ENCODE measurements at regions not wholly inside any gene's neighbourhood (a gene's known extent, or its start where the extent isn't known, plus 50 kb on each side); places are given as distances from the start of the nearest gene placed in this dataset.

GRCh38 chr7:13159467-13160184 lies 472.2 kb downstream of the ARL4A start (continued):
- TF ChIP-seq, protein P1, sequence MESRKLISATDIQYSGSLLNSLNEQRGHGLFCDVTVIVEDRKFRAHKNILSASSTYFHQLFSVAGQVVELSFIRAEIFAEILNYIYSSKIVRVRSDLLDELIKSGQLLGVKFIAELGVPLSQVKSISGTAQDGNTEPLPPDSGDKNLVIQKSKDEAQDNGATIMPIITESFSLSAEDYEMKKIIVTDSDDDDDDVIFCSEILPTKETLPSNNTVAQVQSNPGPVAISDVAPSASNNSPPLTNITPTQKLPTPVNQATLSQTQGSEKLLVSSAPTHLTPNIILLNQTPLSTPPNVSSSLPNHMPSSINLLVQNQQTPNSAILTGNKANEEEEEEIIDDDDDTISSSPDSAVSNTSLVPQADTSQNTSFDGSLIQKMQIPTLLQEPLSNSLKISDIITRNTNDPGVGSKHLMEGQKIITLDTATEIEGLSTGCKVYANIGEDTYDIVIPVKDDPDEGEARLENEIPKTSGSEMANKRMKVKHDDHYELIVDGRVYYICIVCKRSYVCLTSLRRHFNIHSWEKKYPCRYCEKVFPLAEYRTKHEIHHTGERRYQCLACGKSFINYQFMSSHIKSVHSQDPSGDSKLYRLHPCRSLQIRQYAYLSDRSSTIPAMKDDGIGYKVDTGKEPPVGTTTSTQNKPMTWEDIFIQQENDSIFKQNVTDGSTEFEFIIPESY (IDR thresholded peaks at IDR 0.05) = no peak

DNA sequence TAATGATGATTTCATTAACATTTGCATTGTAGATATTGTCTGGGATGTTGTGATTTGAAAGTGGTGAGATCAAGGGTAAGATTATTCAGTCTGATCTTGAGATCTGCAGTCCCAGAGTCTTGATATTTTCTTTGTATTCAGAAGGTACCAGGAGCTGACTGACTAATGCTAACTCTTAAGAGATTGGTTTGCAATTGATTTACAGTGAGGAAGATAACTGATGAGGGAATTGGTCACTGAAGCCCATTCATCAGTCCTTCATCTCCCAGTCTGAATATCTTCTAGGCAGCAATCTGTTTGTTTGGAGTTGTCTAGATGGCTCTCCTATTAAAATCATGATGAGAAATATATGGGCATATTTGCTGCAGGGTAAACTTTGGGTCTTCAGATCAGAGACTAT lies 473.7 kb downstream of the ARL4A start:
- H3K27ac ChIP-seq (ENCODE audit: low read depth in 1 of 2, low read length in 2 of 2) = no peak overlapping the region
- TF ChIP-seq SP1 (IDR thresholded peaks at IDR 0.05) (no peak), EGR1 (IDR thresholded peaks at IDR 0.05; ENCODE audit: low read depth in 2 of 2) (no peak), FOXA2 (IDR thresholded peaks at IDR 0.05) (no peak), GABPA (IDR thresholded peaks at IDR 0.05 in 1 of 2, conservative IDR thresholded peaks at IDR 0.05 in 1 of 2) (no peak), RXRA (IDR thresholded peaks at IDR 0.05) (no peak), FOXA1 (IDR thresholded peaks at IDR 0.05) (no peak), NR2F2 (IDR thresholded peaks at IDR 0.05) (no peak), YY1 (IDR thresholded peaks at IDR 0.05) (no peak), HNF4A (conservative IDR thresholded peaks at IDR 0.05) (no peak), TAF1 (conservative IDR thresholded peaks at IDR 0.05) (no peak), JUND (IDR thresholded peaks at IDR 0.05) (no peak), RAD21 (IDR thresholded peaks at IDR 0.05) (no peak), CTCF (IDR thresholded peaks at IDR 0.05; ENCODE audit: low read depth, low read length, missing input control) (no peak)
- TF ChIP-seq, protein P2, sequence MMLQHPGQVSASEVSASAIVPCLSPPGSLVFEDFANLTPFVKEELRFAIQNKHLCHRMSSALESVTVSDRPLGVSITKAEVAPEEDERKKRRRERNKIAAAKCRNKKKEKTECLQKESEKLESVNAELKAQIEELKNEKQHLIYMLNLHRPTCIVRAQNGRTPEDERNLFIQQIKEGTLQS (IDR thresholded peaks at IDR 0.05) = no peak
- TF ChIP-seq, protein P3, sequence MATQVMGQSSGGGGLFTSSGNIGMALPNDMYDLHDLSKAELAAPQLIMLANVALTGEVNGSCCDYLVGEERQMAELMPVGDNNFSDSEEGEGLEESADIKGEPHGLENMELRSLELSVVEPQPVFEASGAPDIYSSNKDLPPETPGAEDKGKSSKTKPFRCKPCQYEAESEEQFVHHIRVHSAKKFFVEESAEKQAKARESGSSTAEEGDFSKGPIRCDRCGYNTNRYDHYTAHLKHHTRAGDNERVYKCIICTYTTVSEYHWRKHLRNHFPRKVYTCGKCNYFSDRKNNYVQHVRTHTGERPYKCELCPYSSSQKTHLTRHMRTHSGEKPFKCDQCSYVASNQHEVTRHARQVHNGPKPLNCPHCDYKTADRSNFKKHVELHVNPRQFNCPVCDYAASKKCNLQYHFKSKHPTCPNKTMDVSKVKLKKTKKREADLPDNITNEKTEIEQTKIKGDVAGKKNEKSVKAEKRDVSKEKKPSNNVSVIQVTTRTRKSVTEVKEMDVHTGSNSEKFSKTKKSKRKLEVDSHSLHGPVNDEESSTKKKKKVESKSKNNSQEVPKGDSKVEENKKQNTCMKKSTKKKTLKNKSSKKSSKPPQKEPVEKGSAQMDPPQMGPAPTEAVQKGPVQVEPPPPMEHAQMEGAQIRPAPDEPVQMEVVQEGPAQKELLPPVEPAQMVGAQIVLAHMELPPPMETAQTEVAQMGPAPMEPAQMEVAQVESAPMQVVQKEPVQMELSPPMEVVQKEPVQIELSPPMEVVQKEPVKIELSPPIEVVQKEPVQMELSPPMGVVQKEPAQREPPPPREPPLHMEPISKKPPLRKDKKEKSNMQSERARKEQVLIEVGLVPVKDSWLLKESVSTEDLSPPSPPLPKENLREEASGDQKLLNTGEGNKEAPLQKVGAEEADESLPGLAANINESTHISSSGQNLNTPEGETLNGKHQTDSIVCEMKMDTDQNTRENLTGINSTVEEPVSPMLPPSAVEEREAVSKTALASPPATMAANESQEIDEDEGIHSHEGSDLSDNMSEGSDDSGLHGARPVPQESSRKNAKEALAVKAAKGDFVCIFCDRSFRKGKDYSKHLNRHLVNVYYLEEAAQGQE (IDR thresholded peaks at IDR 0.05) = no peak
- TF ChIP-seq, protein P1 (IDR thresholded peaks at IDR 0.05) = no peak
- TF ChIP-seq, protein P4, sequence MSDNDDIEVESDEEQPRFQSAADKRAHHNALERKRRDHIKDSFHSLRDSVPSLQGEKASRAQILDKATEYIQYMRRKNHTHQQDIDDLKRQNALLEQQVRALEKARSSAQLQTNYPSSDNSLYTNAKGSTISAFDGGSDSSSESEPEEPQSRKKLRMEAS (IDR thresholded peaks at IDR 0.05) = no peak
- no peaks in the 10 kb centered on the region for H3K9me3 ChIP-seq (ENCODE audit: control insufficient read depth in 4 of 4, low read length in 3 of 4)
- no peaks in the 10 kb centered on the region for H3K4me1 ChIP-seq (ENCODE audit: control insufficient read depth in 4 of 4, insufficient read depth in 4 of 4, low read length in 3 of 4)
- H3K9ac ChIP-seq (ENCODE audit: low read depth in 1 of 2, low read length in 2 of 2) = no peak overlapping the region
- H3K36me3 ChIP-seq (ENCODE audit: control insufficient read depth in 4 of 4, insufficient read depth in 3 of 4, low read depth in 1 of 4, low read length in 3 of 4) = no peaks in the 10 kb centered on the region
- H3K4me3 ChIP-seq (ENCODE audit: low read depth in 1 of 3, low read length in 3 of 3) = no peak overlapping the region
- no peaks in the 10 kb centered on the region for H3K27me3 ChIP-seq (ENCODE audit: control insufficient read depth in 4 of 4, insufficient read depth in 4 of 4, low read length in 3 of 4)
- DNase-seq (ENCODE audit: low spot score) = no peak

Data from liver (tissue), 7 donors.